OCI-LY1 (cell line): ENCODE measurements at regions not wholly inside any gene's neighbourhood (a gene's known extent, or its start where the extent isn't known, plus 50 kb on each side); places are given as distances from the start of the nearest gene placed in this dataset.

ENCODE experiments used
- H2AFZ ChIP-seq: fragments of 200-600 bp; sonication (generic), shearing (Covaris generic); 2 replicates; pipeline ENCODE4 v1.6.0; 2014; ENCODE audit warnings: antibody characterized with exemption, mild to moderate bottlenecking, low read length
- H3F3A ChIP-seq: fragments of 200-600 bp; sonication (generic), shearing (Covaris generic); 2 replicates; pipeline ENCODE4 v1.6.0; 2014; ENCODE audit warnings: mild to moderate bottlenecking, antibody characterized with exemption, low read length, moderate library complexity; ENCODE audit not compliant: insufficient read depth
- H3K27ac ChIP-seq: fragments of 200-600 bp; sonication (generic); 2 replicates; pipeline ENCODE4 v1.5.1; 2014; ENCODE audit warnings: low read length, mixed run types, mild to moderate bottlenecking, low read depth; ENCODE audit not compliant: poor library complexity, severe bottlenecking
- H3K27me3 ChIP-seq: fragments of 200-600 bp; sonication (generic); 2 replicates; pipeline ENCODE4 v1.6.0; 2014; ENCODE audit warnings: antibody characterized with exemption, mild to moderate bottlenecking, low read length, moderate library complexity; ENCODE audit not compliant: insufficient read depth
- H3K36me3 ChIP-seq: fragments of 200-600 bp; sonication (generic); 2 replicates; pipeline ENCODE4 v1.6.1; 2014; ENCODE audit warnings: mild to moderate bottlenecking, antibody characterized with exemption, low read length, moderate library complexity, mixed read lengths; ENCODE audit not compliant: insufficient read depth
- H3K4me1 ChIP-seq: fragments of 200-600 bp; sonication (generic); 2 replicates; pipeline ENCODE4 v1.5.1; 2014; ENCODE audit warnings: mild to moderate bottlenecking, low read length, moderate library complexity; ENCODE audit not compliant: insufficient read depth, severe bottlenecking
- H3K4me2 ChIP-seq: fragments of 200-600 bp; sonication (generic), shearing (Covaris generic); 2 replicates; pipeline ENCODE4 v1.6.1; 2014; ENCODE audit warnings: low read length
- H3K4me3 ChIP-seq: fragments of 200-600 bp; sonication (generic); 2 replicates; pipeline ENCODE4 v1.5.1; 2014; ENCODE audit warnings: low read length, low read depth, mild to moderate bottlenecking, mixed read lengths; ENCODE audit not compliant: poor library complexity, severe bottlenecking
- H3K79me2 ChIP-seq: fragments of 200-600 bp; shearing (Covaris generic); 2 replicates; pipeline ENCODE4 v1.6.1; 2016; ENCODE audit warnings: mixed run types, low read length, mixed read lengths; ENCODE audit not compliant: insufficient read depth
- H3K9ac ChIP-seq: fragments of 200-600 bp; sonication (generic), shearing (Covaris generic); 2 replicates; pipeline ENCODE4 v1.6.1; 2014; ENCODE audit warnings: mild to moderate bottlenecking, low read length, mixed read lengths
- H3K9me2 ChIP-seq: fragments of 200-600 bp; sonication (generic), shearing (Covaris generic); 2 replicates; pipeline ENCODE4 v1.6.1; 2014; ENCODE audit warnings: low read depth, mild to moderate bottlenecking, low read length, mixed read lengths
- H3K9me3 ChIP-seq: fragments of 200-600 bp; shearing (Covaris generic); 2 replicates; pipeline ENCODE4 v1.6.1; 2014; ENCODE audit warnings: low read length, mixed read lengths
- H4K20me1 ChIP-seq: fragments of 200-600 bp; sonication (generic), shearing (Covaris generic); 2 replicates; pipeline ENCODE4 v1.6.0; 2016; ENCODE audit warnings: mild to moderate bottlenecking, low read length; ENCODE audit not compliant: insufficient read depth
- EZH2 ChIP-seq: fragments of 200-600 bp; sonication (generic), shearing (Covaris generic); IDR thresholded peaks from 2 replicates; pipeline ENCODE4 v1.8.0; 2017; ENCODE audit warnings: borderline replicate concordance, mixed run types, mild to moderate bottlenecking, antibody characterized with exemption, low read length, moderate library complexity, mixed read lengths
- TF ChIP-seq, protein P1 (sequence below): fragments of 200-600 bp; sonication (generic), shearing (Covaris generic); IDR thresholded peaks from 2 replicates; pipeline ENCODE4 v1.5.1; 2017; ENCODE audit warnings: mild to moderate bottlenecking, antibody characterized with exemption, low read length, moderate library complexity, mixed read lengths

DNA sequence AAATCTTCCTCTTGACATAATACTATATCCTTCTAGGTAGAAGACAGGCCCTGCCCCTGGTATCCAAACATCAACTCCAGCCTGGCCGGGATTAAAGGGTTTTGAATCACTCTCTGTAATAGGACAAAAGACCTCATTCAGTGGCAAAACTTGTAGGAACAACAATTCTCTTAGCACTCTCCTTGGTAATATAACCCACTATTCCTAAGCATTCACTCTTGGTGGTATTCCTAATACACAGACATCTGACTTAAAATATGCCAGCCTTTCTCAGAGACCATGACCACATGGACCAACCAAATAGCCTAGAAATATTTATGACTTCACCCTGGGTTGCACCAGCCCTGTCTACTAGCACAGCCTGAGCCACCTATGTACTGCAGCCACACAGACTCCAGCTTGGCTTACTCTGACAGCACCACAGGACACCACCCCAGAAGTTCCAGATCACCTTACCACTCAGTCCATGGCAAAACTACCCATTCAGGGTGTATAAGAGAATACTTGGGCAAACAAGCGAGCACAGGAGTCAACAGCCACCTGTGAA, 244.9 kb upstream of the NEBL start:
- Histone ChIP-seq H3K27me3 (no peaks in the 10 kb centered on the region; the same call in 1 of the 2 replicates), H3F3A (no peaks in the 10 kb centered on the region), H3K4me1 (no peaks in the 10 kb centered on the region), H3K4me2 (no peak overlapping the region), H4K20me1 (no peaks in the 10 kb centered on the region), H3K4me3 (no peak overlapping the region), H3K9ac (no peak overlapping the region), H3K9me2 (no peaks in the 10 kb centered on the region), H3K79me2 (no peaks in the 10 kb centered on the region), H3K9me3 (no peaks in the 10 kb centered on the region), H3K36me3 (no peaks in the 10 kb centered on the region), H2AFZ (no peak overlapping the region), H3K27ac (no peak overlapping the region)
- TF ChIP-seq, protein P1, sequence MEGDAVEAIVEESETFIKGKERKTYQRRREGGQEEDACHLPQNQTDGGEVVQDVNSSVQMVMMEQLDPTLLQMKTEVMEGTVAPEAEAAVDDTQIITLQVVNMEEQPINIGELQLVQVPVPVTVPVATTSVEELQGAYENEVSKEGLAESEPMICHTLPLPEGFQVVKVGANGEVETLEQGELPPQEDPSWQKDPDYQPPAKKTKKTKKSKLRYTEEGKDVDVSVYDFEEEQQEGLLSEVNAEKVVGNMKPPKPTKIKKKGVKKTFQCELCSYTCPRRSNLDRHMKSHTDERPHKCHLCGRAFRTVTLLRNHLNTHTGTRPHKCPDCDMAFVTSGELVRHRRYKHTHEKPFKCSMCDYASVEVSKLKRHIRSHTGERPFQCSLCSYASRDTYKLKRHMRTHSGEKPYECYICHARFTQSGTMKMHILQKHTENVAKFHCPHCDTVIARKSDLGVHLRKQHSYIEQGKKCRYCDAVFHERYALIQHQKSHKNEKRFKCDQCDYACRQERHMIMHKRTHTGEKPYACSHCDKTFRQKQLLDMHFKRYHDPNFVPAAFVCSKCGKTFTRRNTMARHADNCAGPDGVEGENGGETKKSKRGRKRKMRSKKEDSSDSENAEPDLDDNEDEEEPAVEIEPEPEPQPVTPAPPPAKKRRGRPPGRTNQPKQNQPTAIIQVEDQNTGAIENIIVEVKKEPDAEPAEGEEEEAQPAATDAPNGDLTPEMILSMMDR, result no peak
- no peak for TF ChIP-seq EZH2

- Histone ChIP-seq H3K4me3 (no peak overlapping the region), H3K9me3 (no peaks in the 10 kb centered on the region), H3F3A (no peaks in the 10 kb centered on the region), H3K36me3 (no peaks in the 10 kb centered on the region), H3K4me2 (no peak overlapping the region), H3K4me1 (no peaks in the 10 kb centered on the region), H3K27me3 (no peaks in the 10 kb centered on the region; the same call in 1 of the 2 replicates), H3K9ac (no peak overlapping the region), H4K20me1 (no peaks in the 10 kb centered on the region), H2AFZ (no peak overlapping the region), H3K9me2 (no peaks in the 10 kb centered on the region), H3K79me2 (no peaks in the 10 kb centered on the region), H3K27ac (no peak overlapping the region)
- no peak for TF ChIP-seq EZH2
- TF ChIP-seq, protein P1, result no peak
These were observed 241.7 kb upstream of the NEBL start for GRCh38 chr10:21138769-21139340.

DNA sequence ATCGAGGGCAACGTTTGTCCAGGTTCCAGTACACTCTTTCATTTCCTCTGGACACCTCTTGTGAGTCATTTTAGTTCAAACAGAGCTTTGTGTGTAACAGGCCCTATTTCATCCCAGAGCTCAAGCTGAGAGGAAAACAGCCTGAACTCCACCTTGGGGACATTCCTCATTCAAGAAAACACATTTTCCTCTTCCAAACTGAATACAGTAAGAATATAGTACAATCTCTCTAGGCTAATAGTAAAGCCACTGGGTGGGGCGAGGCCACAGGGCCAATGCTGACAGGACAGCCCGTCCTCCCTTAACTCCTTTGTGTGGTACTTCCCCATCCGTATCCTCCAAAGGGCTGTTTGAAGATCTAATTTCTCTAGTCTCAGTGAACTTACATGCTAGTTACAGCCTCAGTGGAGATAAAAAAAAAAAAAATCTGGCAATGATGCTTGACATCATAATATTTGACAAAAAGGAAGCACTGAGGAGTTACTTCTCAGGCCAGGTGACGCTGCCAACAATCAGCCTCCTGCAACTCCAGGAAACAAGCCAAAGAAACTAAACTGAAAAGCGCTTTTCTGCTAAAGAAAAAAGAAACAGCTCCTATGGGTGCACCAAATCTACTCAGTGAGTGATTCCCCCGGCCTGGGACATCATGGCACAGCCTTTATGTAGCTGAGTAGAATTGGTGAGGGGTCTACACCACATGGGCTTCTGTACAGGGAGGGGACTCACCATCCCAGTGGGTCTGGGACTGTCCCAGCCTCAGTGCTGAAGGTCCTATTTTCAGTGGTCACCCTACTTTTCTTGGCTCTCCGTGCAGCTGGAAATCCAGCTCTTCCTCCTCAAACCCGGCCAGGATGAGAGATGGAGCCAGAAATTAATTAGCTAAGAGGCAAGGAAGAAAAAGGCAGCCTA, 238.2 kb upstream of the NEBL start:
- Histone ChIP-seq H3K9me2 (no peaks in the 10 kb centered on the region), H3K4me1 (no peaks in the 10 kb centered on the region), H3K9ac (no peak overlapping the region), H3K27ac (no peak overlapping the region), H3K9me3 (no peaks in the 10 kb centered on the region), H4K20me1 (no peaks in the 10 kb centered on the region), H3F3A (no peaks in the 10 kb centered on the region), H3K4me2 (no peak overlapping the region), H3K79me2 (no peaks in the 10 kb centered on the region), H3K27me3 (no peaks in the 10 kb centered on the region; the same call in 1 of the 2 replicates), H3K4me3 (no peak overlapping the region), H2AFZ (no peak overlapping the region), H3K36me3 (no peaks in the 10 kb centered on the region)
- TF ChIP-seq, protein P1, result no peak
- TF ChIP-seq EZH2, result no peak
